Upper lobe of left lung (tissue), 6 donors: ENCODE measurements at regions not wholly inside any gene's neighbourhood (a gene's known extent, or its start where the extent isn't known, plus 50 kb on each side); places are given as distances from the start of the nearest gene placed in this dataset.
A peak's percentile ranks its signal among the peaks of the same experiment; 100 is the strongest.

ENCODE experiments used
- ATAC-seq, 2 donors: fragments of 200-7000 bp; cut with Tn5 transposase; one replicate each; pipeline ENCODE4 v1.9.1; 2022; ENCODE audit warnings: mild to moderate bottlenecking in 2 of 2, moderate library complexity in 2 of 2; ENCODE audit not compliant: low FRiP score in 2 of 2
- DNase-seq, 2 donors: peaks; one replicate each; pipeline ENCODE4 v3.0.0-alpha.2; 2019 to 2020
- H3K27ac ChIP-seq, 4 donors: fragments of 200-600 bp; sonication (generic); one replicate each; pipeline ENCODE4 v1.5.1; 2016 to 2019
- H3K27me3 ChIP-seq, 4 donors: fragments of 200-600 bp; sonication (generic); one replicate each; pipeline ENCODE4 v1.5.1; 2017 to 2019
- H3K36me3 ChIP-seq, 4 donors: fragments of 200-600 bp; sonication (generic); one replicate each; pipeline ENCODE4 v1.5.1; 2016 to 2019
- H3K4me1 ChIP-seq, 4 donors: fragments of 200-600 bp; sonication (generic); one replicate each; pipeline ENCODE4 v1.5.1; 2018 to 2019
- H3K4me3 ChIP-seq, 4 donors: fragments of 200-600 bp; sonication (generic); one replicate each; pipeline ENCODE4 v1.5.1; 2017 to 2019; ENCODE audit warnings: mild to moderate bottlenecking in 2 of 4, moderate library complexity in 1 of 4
- H3K9me3 ChIP-seq, 4 donors: fragments of 200-600 bp; sonication (generic); one replicate each; pipeline ENCODE4 v1.5.1; 2018 to 2019
- CTCF ChIP-seq, 6 experiments: fragments of 450-650 bp in 4 of 6; fragments of 200-600 bp in 2 of 6; sonication (generic) in 2 of 6; IDR thresholded peaks; one replicate each; pipeline ENCODE4 v1.5.1; 2016 to 2019; ENCODE audit warnings: antibody characterized with exemption in 6 of 6
- EP300 ChIP-seq, 4 donors: sonication (generic); formaldehyde crosslinking; IDR thresholded peaks; one replicate each; pipeline ENCODE4 v1.5.1; 2017; ENCODE audit warnings: antibody characterized with exemption in 4 of 4, control low read depth in 2 of 4
- POLR2A ChIP-seq, 4 donors: fragments of 450-650 bp; IDR thresholded peaks; one replicate each; pipeline ENCODE4 v1.5.1; 2016 to 2017; ENCODE audit warnings: antibody characterized with exemption in 4 of 4, mild to moderate bottlenecking in 2 of 4
- POLR2AphosphoS5 ChIP-seq, 2 donors: sonication (generic); formaldehyde crosslinking; IDR thresholded peaks; one replicate each; pipeline ENCODE4 v1.5.1; 2017; ENCODE audit warnings: antibody characterized with exemption in 2 of 2
- WGBS, 2 donors: methylation state at CpG; one replicate each; pipeline ENCODE4 v1.1.5; 2017 to 2018; 5-methylcytosine and 5-hydroxymethylcytosine counted together
- donor health status: DM: no; HTN: no; CAD: no; lungs with moderate emphysema.
- donor health status: DM: no; HTN: yes; CAD: no; lungs with severe emphysema.

DNA sequence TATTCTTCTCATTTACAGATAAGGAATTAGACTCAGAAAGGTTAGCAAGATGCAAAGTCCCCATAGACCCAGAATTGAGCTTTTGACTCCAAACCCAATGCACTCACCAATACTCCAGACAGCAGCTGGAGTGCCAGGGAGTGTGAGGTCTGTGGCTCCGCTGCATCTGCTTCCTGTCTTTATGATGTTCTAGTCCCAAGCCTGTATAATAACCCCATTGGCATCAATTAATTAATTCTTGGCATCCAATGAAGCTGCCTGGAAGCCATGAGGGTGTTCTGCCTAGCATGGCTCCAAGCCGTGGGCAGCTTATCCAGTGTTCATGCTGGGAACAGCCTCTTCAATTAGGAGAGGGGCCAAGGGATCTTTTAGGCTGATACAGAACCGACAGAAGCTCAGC, 188.7 kb downstream of the GIPC2 start:
- 38 to 39% methylated on average over 3 of the region's 3 CpGs for WGBS, 2 donors
- no peaks in the 10 kb centered on the region for H3K27me3 ChIP-seq
- H3K4me1 ChIP-seq, result peaks cover 0 to 9% (median 0%) of the 10 kb centered on the region in 4 donors
- H3K4me3 ChIP-seq, result no peak overlapping the region
- ATAC-seq (no peak), DNase-seq (no peak)
- TF ChIP-seq EP300 (IDR thresholded peaks at IDR 0.05) (no peak), CTCF (IDR thresholded peaks at IDR 0.05) (no peak), POLR2AphosphoS5 (IDR thresholded peaks at IDR 0.05) (no peak), POLR2A (IDR thresholded peaks at IDR 0.05) (no peak)
- H3K27ac ChIP-seq, result no peak overlapping the region
- no peaks in the 10 kb centered on the region for H3K9me3 ChIP-seq
- no peaks in the 10 kb centered on the region for H3K36me3 ChIP-seq

GRCh38 chr1:78236716-78237115, 190.9 kb downstream of the GIPC2 start:
- TF ChIP-seq EP300 (IDR thresholded peaks at IDR 0.05) (no peak), CTCF (IDR thresholded peaks at IDR 0.05) (no peak), POLR2AphosphoS5 (IDR thresholded peaks at IDR 0.05) (no peak), POLR2A (IDR thresholded peaks at IDR 0.05) (no peak)
- WGBS, 2 donors, result 90 to 100% methylated on average over 1 of the region's 1 CpG
- H3K27ac ChIP-seq, result peak overlapping the region; percentile 40 to 76 (median 60)
- peaks cover 0 to 9% (median 0%) of the 10 kb centered on the region in 4 donors for H3K4me1 ChIP-seq
- H3K9me3 ChIP-seq, result no peaks in the 10 kb centered on the region
- ATAC-seq (no peak), DNase-seq (no peak)
- no peak overlapping the region for H3K4me3 ChIP-seq
- H3K36me3 ChIP-seq, result no peaks in the 10 kb centered on the region
- no peaks in the 10 kb centered on the region for H3K27me3 ChIP-seq

GRCh38 chr1:78237364-78237916, 191.7 kb downstream of the GIPC2 start:
- Histone ChIP-seq H3K36me3 (no peaks in the 10 kb centered on the region), H3K4me3 (no peak overlapping the region), H3K9me3 (no peaks in the 10 kb centered on the region), H3K4me1 (peaks cover 0 to 9% (median 0%) of the 10 kb centered on the region in 4 donors), H3K27me3 (no peaks in the 10 kb centered on the region), H3K27ac (peak overlapping the region; percentile 40 to 76 (median 60))
- no peak for TF ChIP-seq CTCF (IDR thresholded peaks at IDR 0.05)
- TF ChIP-seq POLR2AphosphoS5 (IDR thresholded peaks at IDR 0.05), result no peak
- TF ChIP-seq EP300 (IDR thresholded peaks at IDR 0.05), result peak in 1 of 4 donors; percentile 23
- no peak for TF ChIP-seq POLR2A (IDR thresholded peaks at IDR 0.05)
- peak in 1 of 2 donors; percentile 81 for DNase-seq
- WGBS, 2 donors, result 28 to 42% methylated on average over 4 of the region's 4 CpGs
- ATAC-seq, result peak; percentile 59 to 95

GRCh38 chr1:78240191-78240590, 194.4 kb downstream of the GIPC2 start:
- H3K36me3 ChIP-seq, result no peaks in the 10 kb centered on the region
- H3K9me3 ChIP-seq, result no peaks in the 10 kb centered on the region
- no peak for DNase-seq
- H3K4me1 ChIP-seq, result peaks cover 0 to 9% (median 0%) of the 10 kb centered on the region in 4 donors
- ATAC-seq, result no peak
- TF ChIP-seq CTCF (IDR thresholded peaks at IDR 0.05), result no peak
- no peak for TF ChIP-seq POLR2A (IDR thresholded peaks at IDR 0.05)
- no peak for TF ChIP-seq POLR2AphosphoS5 (IDR thresholded peaks at IDR 0.05)
- no peak for TF ChIP-seq EP300 (IDR thresholded peaks at IDR 0.05)
- H3K27me3 ChIP-seq, result no peaks in the 10 kb centered on the region
- no peak overlapping the region for H3K4me3 ChIP-seq
- 71 to 84% methylated on average over 2 of the region's 2 CpGs for WGBS, 2 donors
- no peak overlapping the region for H3K27ac ChIP-seq

- Histone ChIP-seq H3K4me1 (peaks cover 0 to 9% (median 0%) of the 10 kb centered on the region in 4 donors), H3K36me3 (no peaks in the 10 kb centered on the region), H3K4me3 (no peak overlapping the region), H3K9me3 (no peaks in the 10 kb centered on the region), H3K27ac (no peak overlapping the region), H3K27me3 (no peaks in the 10 kb centered on the region)
- no peak for TF ChIP-seq POLR2A (IDR thresholded peaks at IDR 0.05)
- no peak for TF ChIP-seq POLR2AphosphoS5 (IDR thresholded peaks at IDR 0.05)
- no peak for TF ChIP-seq EP300 (IDR thresholded peaks at IDR 0.05)
- no peak for TF ChIP-seq CTCF (IDR thresholded peaks at IDR 0.05)
- DNase-seq (no peak), ATAC-seq (peak in 1 of 2 donors; percentile 28)
- 54 to 59% methylated on average over 3 of the region's 3 CpGs for WGBS, 2 donors
Measured at GRCh38 chr1:78240755-78241154, 195.0 kb downstream of the GIPC2 start.
